Subcutaneous abdominal adipose tissue (tissue), 5 donors: ENCODE measurements at regions not wholly inside any gene's neighbourhood (a gene's known extent, or its start where the extent isn't known, plus 50 kb on each side); places are given as distances from the start of the nearest gene placed in this dataset.
A peak's percentile ranks its signal among the peaks of the same experiment; 100 is the strongest.
"Not testable (repeated sequence)": the region's sequence is repeated elsewhere in the genome, so short reads cannot be mapped to it uniquely, and the experiment has no call there.

Experiments
- H3K27ac ChIP-seq: one replicate; pipeline ENCODE4 v1.7.0; 2013; ENCODE audit warnings: low read depth, mild to moderate bottlenecking, inconsistent platforms, low read length, moderate library complexity
- H3K27me3 ChIP-seq, 5 donors: one replicate each; pipeline ENCODE4 v1.7.0; 2013; ENCODE audit warnings: low read length in 5 of 5, inconsistent platforms in 1 of 5; ENCODE audit not compliant: control insufficient read depth in 5 of 5, insufficient read depth in 4 of 5
- H3K36me3 ChIP-seq, 5 donors: one replicate each; pipeline ENCODE4 v1.7.0; 2013; ENCODE audit warnings: low read length in 5 of 5; ENCODE audit not compliant: control insufficient read depth in 5 of 5, insufficient read depth in 5 of 5
- H3K4me1 ChIP-seq, 5 donors: one replicate each; pipeline ENCODE4 v1.7.0; 2013; ENCODE audit warnings: low read length in 5 of 5, mild to moderate bottlenecking in 3 of 5, moderate library complexity in 1 of 5; ENCODE audit not compliant: control insufficient read depth in 5 of 5, insufficient read depth in 5 of 5
- H3K4me3 ChIP-seq, 5 donors: one replicate each; pipeline ENCODE4 v1.7.0; 2013; ENCODE audit warnings: low read length in 5 of 5, low read depth in 1 of 5
- H3K9ac ChIP-seq, 5 donors: one replicate each; pipeline ENCODE4 v1.7.0; 2013; ENCODE audit warnings: low read length in 5 of 5, mild to moderate bottlenecking in 4 of 5, moderate library complexity in 3 of 5
- H3K9me3 ChIP-seq, 5 donors: one replicate each; pipeline ENCODE4 v1.7.0; 2013; ENCODE audit warnings: low read length in 5 of 5; ENCODE audit not compliant: control insufficient read depth in 5 of 5
- donor health status: healthy.
- donor health status: healthy.
- donor health status: healthy.
- donor health status: healthy.
- donor health status: healthy.

GRCh38 chr18:5024741-5025140 lies 172.3 kb downstream of the AKAIN1 start:
- H3K4me1 ChIP-seq, result peaks cover 0 to 8% (median 0%) of the 10 kb centered on the region in 5 donors
- H3K27me3 ChIP-seq, result peaks cover 0 to 4% (median 0%) of the 10 kb centered on the region in 5 donors
- H3K27ac ChIP-seq, result no peak overlapping the region
- no peak overlapping the region for H3K9ac ChIP-seq
- peaks cover 0 to 3% (median 0%) of the 10 kb centered on the region in 5 donors for H3K9me3 ChIP-seq
- H3K4me3 ChIP-seq, result no peak overlapping the region
- H3K36me3 ChIP-seq, result no peaks in the 10 kb centered on the region

GRCh38 chr18:5021558-5021957 lies 175.5 kb downstream of the AKAIN1 start:
- no peaks in the 10 kb centered on the region for H3K36me3 ChIP-seq
- no peak overlapping the region for H3K4me3 ChIP-seq

GRCh38 chr18:5015213-5015612 lies 181.8 kb downstream of the AKAIN1 start:
- Histone ChIP-seq H3K4me1 (no peaks in the 10 kb centered on the region), H3K36me3 (no peaks in the 10 kb centered on the region), H3K27ac (no peak overlapping the region), H3K27me3 (no peaks in the 10 kb centered on the region), H3K9me3 (peaks cover 0 to 4% (median 0%) of the 10 kb centered on the region in 5 donors), H3K9ac (no peak overlapping the region), H3K4me3 (no peak overlapping the region)

More at GRCh38 chr18:5021558-5021957, 175.5 kb downstream of the AKAIN1 start:
- H3K27me3 ChIP-seq, result peaks cover 0 to 4% (median 0%) of the 10 kb centered on the region in 5 donors
- no peak overlapping the region for H3K9ac ChIP-seq
- peaks cover 0 to 4% (median 0%) of the 10 kb centered on the region in 5 donors for H3K9me3 ChIP-seq
- H3K27ac ChIP-seq, result no peak overlapping the region
- H3K4me1 ChIP-seq, result peaks cover 0 to 8% (median 0%) of the 10 kb centered on the region in 5 donors

GRCh38 chr18:5004031-5004820 lies 192.8 kb downstream of the AKAIN1 start:
- H3K36me3 ChIP-seq, H3K9ac ChIP-seq, H3K9me3 ChIP-seq, H3K4me1 ChIP-seq, H3K27ac ChIP-seq, H3K27me3 ChIP-seq: not testable (repeated sequence)
- H3K4me3 ChIP-seq, result peak overlapping the region in 4 of 5 donors; percentile 28 to 54 (median 48)

GRCh38 chr18:4994710-4995109 lies 202.3 kb downstream of the AKAIN1 start:
- H3K9me3 ChIP-seq, result peaks cover 2 to 30% (median 22%) of the 10 kb centered on the region in 5 donors
- no peaks in the 10 kb centered on the region for H3K36me3 ChIP-seq
- H3K4me3 ChIP-seq, result no peak overlapping the region
- H3K9ac ChIP-seq, result no peak overlapping the region
- H3K27ac ChIP-seq, result no peak overlapping the region
- H3K27me3 ChIP-seq, result no peaks in the 10 kb centered on the region
- H3K4me1 ChIP-seq, result no peaks in the 10 kb centered on the region

GRCh38 chr18:4987452-4988405 lies 209.3 kb downstream of the AKAIN1 start:
- H3K36me3 ChIP-seq, result no peaks in the 10 kb centered on the region
- no peak overlapping the region for H3K4me3 ChIP-seq
- no peak overlapping the region for H3K9ac ChIP-seq
- no peak overlapping the region for H3K27ac ChIP-seq
- H3K9me3 ChIP-seq, result peaks cover 2 to 25% (median 18%) of the 10 kb centered on the region in 5 donors
- no peaks in the 10 kb centered on the region for H3K27me3 ChIP-seq
- H3K4me1 ChIP-seq, result no peaks in the 10 kb centered on the region

GRCh38 chr18:4986677-4987076 lies 210.4 kb downstream of the AKAIN1 start:
- peaks cover 0 to 20% (median 8%) of the 10 kb centered on the region in 5 donors for H3K9me3 ChIP-seq
- no peak overlapping the region for H3K4me3 ChIP-seq
- no peaks in the 10 kb centered on the region for H3K27me3 ChIP-seq
- H3K9ac ChIP-seq, result no peak overlapping the region
- H3K36me3 ChIP-seq, result no peaks in the 10 kb centered on the region
- no peaks in the 10 kb centered on the region for H3K4me1 ChIP-seq
- no peak overlapping the region for H3K27ac ChIP-seq

- no peak overlapping the region for H3K9ac ChIP-seq
- H3K4me3 ChIP-seq, result no peak overlapping the region
- H3K4me1 ChIP-seq, result no peaks in the 10 kb centered on the region
- H3K27me3 ChIP-seq, result no peaks in the 10 kb centered on the region
- no peak overlapping the region for H3K27ac ChIP-seq
- H3K36me3 ChIP-seq, result no peaks in the 10 kb centered on the region
- H3K9me3 ChIP-seq, result peaks cover 0 to 17% (median 6%) of the 10 kb centered on the region in 5 donors
Observed at GRCh38 chr18:4986066-4986465, 211.0 kb downstream of the AKAIN1 start.

GRCh38 chr18:4961121-4961909 lies 235.7 kb downstream of the AKAIN1 start:
- H3K27me3 ChIP-seq, result no peaks in the 10 kb centered on the region
- no peaks in the 10 kb centered on the region for H3K36me3 ChIP-seq
- no peak overlapping the region for H3K27ac ChIP-seq
- no peaks in the 10 kb centered on the region for H3K4me1 ChIP-seq
- H3K9ac ChIP-seq, result no peak overlapping the region
- H3K9me3 ChIP-seq, result peaks cover 0 to 14% (median 3%) of the 10 kb centered on the region in 5 donors
- H3K4me3 ChIP-seq, result no peak overlapping the region
